DMS 273 (cell line): ENCODE measurements at regions not wholly inside any gene's neighbourhood (a gene's known extent, or its start where the extent isn't known, plus 50 kb on each side); places are given as distances from the start of the nearest gene placed in this dataset.
A peak's percentile ranks its signal among the peaks of the same experiment; 100 is the strongest.

Source experiments
- DNase-seq: peaks from one replicate; lab custom pipeline; 2025; ENCODE audit not compliant: unreplicated experiment; lab: John Stamatoyannopoulos, UW

DNA sequence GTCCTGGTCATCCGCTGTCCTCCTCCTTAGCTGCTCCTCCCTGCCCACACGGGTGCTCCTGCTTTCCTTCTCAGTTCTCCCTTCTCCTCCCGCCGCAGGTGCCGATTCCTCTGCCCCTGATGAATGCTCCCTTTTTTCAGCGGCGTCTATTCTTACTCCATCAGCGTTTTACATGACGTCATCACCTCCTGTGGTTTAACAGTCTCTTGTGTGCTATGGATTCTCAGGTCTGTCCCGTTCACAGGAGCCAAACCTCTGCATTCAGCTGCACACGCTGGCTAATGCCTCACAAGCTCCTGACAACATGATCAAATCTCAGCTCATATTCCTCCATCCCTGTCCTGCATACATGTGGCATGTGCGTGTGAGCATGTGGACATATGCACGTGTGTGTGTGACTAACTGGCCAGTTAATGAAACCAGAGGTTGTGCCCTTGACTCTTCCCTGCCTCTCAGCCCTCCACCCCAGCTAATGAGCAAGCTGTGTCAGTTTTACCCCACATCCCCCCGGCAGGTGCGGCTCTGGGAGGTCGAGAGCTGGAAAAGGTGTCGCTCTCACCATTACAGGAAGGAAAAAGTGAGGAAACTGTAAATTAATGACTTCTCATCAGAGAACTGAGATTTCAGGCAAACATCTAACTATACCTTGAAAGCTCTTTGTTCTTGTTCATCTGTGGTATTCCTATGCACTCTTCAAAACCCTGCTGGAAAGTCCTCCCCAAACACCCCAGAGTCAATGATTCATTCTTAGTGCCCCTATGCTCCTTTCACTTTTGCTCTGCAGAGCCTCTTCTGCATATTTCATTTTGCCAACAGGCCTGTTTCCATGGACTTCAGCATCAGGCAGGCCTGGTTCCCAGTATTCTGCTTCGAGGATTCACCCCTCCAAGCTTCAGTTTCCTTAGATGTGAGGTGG lies 163.1 kb downstream of the TTLL2 start:
- DNase-seq = no peak

DNA sequence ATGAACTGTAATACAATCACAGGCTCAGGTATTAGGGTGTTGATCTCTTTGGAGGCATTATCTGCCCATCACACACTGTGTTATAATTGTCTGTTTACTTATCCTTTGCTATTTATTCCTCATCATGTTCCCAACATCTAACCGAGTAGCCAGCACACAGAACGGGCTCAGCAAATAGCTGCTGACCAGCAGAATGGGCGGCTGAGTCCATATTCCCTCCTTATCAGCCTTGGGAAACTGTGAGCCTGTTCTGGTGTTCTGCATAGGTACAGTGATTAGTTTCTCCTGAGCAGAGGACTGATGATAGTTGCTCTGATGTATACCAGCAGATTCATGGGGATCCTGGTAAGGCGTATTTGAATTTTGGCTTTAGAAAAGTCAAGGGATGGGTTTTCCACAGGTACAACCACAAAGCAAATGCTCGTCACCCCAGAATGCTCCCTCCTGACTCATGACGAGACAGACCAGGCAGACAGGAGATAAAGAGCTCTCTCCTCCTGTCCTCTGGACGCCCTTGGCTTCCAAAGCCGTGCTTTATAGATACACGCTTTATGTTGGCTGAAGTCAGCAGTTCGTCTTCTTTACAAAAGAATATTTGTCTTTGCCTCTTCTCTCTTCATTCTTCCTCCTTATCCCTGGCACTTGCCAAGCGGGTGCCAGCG lies 166.7 kb downstream of the TTLL2 start:
- DNase-seq = no peak

DNA sequence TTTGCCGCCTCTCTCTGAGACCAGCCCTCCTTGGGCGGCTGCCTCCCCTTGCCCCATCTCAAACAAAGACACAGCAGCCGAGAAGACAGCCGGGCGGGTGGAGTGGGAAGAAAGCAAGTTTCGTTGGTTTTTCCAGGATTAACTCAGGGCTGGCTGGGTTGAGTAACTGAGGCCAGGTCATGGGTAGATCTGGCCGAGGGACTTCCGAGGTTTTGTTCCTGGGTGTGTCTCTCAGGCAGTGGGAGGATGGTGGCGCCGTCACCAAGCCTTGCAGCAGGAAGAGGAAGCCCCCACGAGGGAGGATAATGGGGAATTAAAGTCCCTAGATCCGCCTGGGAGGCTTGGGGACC lies 167.2 kb downstream of the TTLL2 start:
- DNase-seq = no peak

GRCh38 chr6:167493310-167493709 lies 168.4 kb downstream of the TTLL2 start:
- no peak for DNase-seq

- DNase-seq = no peak
Observed at GRCh38 chr6:167493976-167494697, 169.3 kb downstream of the TTLL2 start.

GRCh38 chr6:167494698-167495435 lies 170.0 kb downstream of the TTLL2 start:
- DNase-seq = no peak

- DNase-seq = peak; percentile 72
Observed at GRCh38 chr6:167495506-167496401, 170.9 kb downstream of the TTLL2 start.

GRCh38 chr6:167496707-167497106 lies 171.8 kb downstream of the TTLL2 start:
- DNase-seq = no peak

DNA sequence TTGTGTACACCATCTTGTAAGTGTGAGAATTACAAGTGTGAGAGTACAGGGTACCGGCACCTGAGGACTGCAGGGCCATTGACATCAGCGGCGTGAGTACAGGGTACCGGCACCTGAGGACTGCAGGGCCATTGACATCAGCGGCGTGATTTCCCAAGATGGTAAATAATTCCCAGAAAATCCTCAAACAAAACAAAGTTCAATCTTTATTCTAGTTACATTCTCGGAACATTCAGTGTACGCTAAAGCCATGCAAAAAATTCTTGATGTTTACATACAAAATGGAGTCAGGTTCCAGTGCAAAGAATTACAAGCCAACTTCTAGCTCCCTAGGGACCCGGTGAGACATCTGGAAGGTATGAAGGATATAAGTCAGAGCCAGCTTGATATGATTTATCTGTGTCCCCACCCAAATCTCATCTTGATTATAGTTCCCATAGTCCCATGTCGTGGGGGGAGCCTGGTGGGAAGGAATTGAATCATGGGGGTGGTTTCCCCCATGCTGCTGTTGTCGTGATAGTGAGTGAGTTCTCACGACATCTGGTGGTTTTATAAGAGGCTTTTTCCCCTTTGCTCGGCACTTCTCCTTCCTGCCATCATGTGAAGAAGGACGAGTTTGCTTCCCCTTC lies 172.7 kb downstream of the TTLL2 start:
- DNase-seq = peak; percentile 49

- DNase-seq = no peak
Observed at GRCh38 chr6:167499161-167499660, 174.3 kb downstream of the TTLL2 start.

- DNase-seq = no peak
Observed at GRCh38 chr6:167500961-167501360, 176.1 kb downstream of the TTLL2 start.

- DNase-seq = peak; percentile 77
Observed at GRCh38 chr6:167501831-167502385, 177.0 kb downstream of the TTLL2 start.

DNA sequence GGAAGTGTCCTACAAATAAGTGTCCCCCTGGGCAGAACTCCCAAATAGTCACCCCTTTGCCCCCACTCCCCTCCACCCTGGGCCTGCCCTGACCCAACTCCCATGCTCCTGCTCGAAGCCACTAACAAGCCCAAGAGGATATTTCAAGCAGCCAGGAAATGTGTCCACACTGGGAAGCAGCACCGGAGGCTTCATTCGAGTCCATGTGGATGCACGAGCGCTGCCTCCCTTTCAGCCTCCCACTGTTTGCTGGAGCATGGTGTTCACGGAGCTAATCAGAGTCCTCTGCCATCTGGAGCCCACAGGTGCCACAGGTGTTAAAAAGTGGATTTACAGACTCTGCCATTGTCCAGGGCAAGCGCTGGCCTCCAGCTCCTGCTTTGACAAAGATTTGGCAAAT lies 177.6 kb downstream of the TTLL2 start:
- DNase-seq = no peak

DNA sequence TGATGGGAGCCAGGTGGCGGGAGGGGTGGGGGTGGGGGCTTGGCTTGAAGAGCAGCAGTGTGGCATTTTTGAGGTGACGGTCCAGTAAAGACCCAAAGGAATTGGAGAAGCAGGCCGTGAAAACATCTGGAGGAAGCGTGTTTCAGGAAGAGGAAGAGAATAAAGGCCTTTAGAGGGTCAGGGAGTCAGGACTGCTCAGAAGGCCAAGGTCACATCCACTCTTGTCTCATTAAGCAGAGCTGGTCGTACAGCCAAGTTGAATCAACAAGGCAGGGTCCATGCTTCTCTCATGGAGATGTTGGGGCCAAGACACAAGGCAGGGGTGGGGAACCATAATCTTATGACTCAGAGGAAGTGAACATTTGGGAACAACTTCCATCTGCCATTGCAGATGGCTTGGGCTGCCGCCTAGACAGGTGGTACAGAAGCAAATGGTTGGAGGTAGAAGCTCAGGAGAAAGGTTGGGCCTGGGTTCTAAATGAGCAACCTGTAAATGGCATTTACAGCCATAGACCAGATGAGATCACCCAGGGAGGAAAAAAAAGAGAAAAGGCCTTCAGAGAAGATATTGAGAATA lies 179.6 kb downstream of the TTLL2 start:
- DNase-seq = peak; percentile 81

GRCh38 chr6:167505199-167505598 lies 180.3 kb downstream of the TTLL2 start:
- DNase-seq = peak; percentile 30

DNA sequence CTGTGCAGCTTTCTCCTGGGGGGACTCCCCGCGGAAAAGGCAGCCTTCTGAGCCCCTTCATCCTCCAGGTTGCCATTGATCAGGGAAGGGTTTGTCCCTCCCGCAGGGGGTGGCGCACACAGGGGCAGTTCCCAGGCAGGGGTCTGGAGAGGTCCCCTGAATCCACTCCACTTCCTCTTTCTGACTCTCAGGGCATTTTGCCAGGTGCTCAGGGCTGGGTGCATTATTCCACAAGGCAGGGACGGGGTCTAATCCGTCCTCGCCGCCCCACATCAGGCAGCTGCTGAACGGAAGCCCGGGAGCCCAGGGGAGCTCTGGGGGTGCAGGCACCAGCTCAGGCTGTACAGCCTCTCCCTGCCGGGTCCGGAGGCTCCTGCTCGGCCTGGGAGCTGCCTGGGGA lies 180.9 kb downstream of the TTLL2 start:
- peak; percentile 30 for DNase-seq

- DNase-seq = no peak
Observed at GRCh38 chr6:167506443-167507301, 181.8 kb downstream of the TTLL2 start.
